EH (cell line): ENCODE measurements at regions not wholly inside any gene's neighbourhood (a gene's known extent, or its start where the extent isn't known, plus 50 kb on each side); places are given as distances from the start of the nearest gene placed in this dataset.
"Not testable (repeated sequence)": the region's sequence is repeated elsewhere in the genome, so short reads cannot be mapped to it uniquely, and the experiment has no call there.

Source experiments
- DNase-seq: peaks from one replicate; pipeline ENCODE4 v3.0.0-alpha.2; 2015; ENCODE audit warnings: low read depth

DNA sequence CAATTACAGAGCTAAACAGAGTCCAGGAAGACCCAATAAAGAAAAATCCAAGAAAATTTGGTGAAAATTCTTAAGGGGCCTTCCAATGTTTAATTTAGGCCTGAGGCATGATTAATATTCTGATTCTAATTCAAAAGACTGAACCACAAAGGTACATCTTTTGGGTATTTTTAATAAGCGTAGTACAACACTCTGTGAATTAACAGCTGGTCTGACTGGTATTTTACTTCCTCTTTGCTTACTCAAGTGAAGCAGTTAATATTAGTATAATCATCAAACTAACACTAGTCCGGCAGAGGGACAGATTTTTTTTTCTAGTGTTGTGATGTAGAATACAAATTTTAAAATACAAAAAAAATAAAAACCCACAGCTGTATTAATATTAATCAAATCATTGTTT, 652.9 kb downstream of the NR4A2 start:
- no peak for DNase-seq

DNA sequence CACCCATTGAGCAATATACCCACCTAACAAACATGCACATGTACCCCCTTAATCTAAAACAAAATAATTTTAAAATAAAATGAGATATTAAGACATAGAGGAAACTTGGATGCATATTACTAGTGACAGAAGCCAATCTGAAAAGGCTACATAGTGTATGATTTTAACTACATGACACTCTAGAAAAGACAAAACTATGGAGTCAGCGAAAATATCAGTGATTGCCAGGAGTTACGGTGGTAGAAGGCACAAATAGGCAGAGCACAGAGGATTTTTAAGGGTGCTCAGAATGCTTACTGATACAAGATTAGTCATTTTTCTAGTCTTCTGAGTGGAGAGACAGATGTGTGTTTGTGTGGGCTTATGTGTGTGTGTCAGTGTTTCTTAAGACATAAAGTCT, 656.6 kb downstream of the NR4A2 start:
- DNase-seq: no peak

DNA sequence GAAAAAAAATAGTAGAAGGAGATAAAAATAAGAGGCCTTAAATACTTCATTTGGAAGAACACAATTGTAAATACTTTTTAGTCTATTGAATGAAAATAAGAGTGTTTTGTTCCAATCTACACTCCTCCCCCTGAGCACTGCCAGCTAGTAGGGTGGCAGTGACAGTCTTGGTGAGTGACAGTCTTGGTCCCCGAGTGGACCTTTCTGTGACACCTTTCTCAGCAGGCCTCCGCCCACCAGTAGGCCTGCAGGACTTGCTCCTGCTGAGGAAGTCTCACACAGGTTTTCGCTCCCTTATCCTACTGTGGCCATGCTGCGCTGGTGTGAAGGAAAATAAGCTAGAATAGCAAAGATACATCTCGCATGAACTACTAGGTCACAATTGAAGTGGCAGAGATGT, 666.8 kb downstream of the NR4A2 start:
- DNase-seq: no peak

DNA sequence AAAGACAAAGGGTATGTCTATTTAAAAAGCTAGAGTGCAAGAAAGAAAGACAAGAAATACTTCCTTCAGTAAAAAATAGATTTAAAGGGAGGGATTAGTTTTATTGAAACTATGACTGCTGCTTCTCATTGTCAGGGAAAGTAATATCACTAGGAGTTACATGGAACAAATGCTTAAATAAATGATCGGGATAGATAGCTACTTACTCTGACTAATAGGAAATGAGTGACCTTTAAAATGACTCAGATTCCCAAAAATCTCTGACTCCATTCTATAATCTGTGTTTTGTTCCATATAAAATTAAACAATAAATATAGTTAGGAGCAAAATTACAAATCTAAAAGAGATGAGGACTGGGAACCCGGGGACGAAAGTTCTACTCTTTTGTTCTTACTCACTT, 669.3 kb downstream of the NR4A2 start:
- DNase-seq: no peak

DNA sequence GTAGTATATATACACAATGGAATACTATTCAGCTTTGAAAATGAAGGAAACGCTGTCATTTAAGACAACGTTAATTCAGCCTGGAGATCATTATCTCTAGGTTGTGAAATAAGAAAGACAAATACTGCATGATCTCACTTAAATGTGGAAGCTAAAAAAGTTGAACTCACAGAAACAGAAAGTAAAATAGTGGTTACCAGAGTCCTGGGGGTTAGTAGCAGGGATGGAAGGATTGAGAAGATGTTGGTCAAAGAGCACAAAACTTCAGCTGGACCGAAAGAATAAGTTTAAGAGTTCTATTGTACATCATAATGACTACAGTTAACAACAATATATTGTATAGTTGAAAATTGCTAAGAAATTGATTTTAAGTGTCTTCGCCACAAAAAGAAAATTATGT, 670.3 kb downstream of the NR4A2 start:
- DNase-seq: no peak

DNA sequence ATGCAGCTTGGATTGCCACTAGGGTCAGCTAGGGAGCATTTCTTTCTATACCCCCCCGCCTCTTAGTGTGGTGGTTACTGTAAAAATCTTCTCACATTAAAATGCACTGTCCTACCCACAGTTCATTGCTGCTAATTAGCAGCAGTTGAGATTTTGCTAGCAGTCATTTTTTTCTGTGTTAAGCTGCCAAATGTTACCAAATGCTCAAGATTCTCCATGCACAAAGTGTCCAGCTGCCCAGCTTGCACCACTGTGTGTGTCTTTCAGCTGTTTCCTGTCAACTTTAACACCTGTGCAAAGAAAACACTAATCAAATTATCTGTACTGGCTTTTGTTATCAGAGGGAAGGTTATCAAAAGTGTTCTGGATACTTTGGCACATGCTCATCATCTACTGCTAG, 679.3 kb downstream of the NR4A2 start:
- no peak for DNase-seq

DNA sequence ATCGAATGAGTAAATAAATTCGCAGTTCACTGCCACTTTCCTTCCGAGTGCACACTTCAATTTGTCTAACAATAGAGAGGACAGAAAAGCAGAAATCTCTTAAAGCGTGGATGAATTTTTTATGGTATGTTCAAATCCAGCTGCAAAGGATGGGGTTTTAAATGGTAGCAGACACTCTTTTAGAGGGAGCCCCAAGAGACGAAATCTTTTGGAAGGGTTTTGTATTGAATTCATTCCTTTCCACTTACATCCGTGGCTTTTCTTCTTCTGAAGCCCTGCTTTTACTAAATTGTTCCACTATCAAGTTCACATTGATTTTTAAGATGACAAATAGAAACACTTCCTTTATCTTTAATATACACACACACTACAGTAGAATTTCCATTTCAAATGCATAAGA, 680.7 kb downstream of the NR4A2 start:
- no peak for DNase-seq

DNA sequence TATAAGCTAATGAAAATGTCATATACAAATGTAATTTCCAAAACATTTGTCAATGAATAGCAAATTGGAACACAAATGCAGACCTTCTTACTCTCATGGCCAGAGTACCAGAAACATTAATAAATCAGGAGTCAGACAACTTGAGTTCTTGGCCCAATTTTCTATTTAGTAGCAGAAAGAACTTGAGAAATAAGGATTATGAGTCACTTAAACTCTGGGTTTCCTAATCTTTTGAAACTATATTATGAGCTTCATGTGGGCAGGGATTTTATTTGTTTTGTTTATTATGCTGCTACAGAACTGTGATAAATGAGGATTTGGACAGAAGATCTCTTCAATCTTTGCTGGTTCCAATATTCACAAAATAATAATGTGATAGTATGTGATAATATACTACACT, 686.7 kb downstream of the NR4A2 start:
- DNase-seq: no peak

DNA sequence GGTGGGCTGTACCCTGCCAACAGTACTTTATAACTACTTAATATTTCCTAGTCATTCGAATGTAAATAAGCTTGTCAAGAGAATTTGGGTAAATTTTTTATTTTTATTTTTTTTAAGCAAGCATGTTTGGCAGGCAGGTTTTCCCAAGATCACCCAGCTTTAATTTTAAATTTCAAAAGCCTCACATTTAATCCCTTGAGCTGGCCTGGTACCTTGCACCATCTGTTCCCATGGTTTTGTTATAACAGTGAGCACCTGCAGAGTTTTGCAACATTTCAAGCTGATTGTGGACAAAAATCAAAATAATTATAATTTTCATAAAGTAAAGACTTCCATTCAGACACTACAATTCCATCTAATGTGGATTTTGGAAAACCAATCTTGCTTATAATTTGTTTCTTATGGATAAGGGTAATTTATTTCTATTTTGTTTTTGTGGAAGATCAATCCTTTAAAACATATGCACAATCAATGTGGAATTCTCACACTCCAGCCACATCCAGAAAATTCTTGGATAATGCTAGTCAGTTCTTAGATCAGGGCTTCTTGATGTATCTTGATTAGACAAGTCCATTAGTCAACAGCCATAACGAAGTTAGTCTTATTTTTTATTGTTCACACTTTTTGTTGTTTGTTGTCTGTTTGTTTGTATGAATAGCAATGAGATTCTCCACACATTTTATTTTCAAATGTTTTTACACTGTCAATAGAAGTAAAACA, 689.3 kb downstream of the NR4A2 start:
- DNase-seq: no peak

DNA sequence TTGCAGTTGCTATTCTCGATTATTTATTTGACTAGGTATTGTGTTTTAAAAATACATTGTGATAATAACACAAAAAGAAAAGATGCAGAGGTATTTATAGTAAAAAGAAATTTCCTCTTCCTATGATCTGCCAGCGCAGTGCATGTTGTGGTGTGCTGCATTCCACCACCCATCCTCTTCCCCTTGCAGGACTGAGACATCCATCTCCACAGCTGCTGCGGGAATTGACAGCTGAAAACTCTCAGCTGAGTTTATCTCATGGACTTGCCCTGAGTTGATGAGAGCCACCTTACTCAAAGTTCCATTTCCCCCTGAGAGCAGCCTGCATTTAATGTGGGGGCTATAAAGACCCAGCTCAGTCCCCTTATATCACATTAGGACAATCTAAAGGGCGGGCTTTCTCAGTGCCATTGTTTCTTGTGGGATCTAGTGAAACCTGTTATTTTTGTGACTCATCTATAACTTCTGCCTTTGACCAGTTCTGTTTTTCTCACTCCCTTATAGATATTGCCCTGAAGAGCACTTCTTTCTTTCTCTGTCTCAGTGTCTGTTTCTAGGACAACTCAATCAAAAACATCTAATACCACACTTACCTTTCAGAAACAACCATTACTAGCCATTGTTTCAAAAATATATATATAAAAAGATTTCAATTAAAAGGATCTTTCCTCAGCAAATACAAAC, 698.5 kb downstream of the NR4A2 start:
- DNase-seq: no peak

DNA sequence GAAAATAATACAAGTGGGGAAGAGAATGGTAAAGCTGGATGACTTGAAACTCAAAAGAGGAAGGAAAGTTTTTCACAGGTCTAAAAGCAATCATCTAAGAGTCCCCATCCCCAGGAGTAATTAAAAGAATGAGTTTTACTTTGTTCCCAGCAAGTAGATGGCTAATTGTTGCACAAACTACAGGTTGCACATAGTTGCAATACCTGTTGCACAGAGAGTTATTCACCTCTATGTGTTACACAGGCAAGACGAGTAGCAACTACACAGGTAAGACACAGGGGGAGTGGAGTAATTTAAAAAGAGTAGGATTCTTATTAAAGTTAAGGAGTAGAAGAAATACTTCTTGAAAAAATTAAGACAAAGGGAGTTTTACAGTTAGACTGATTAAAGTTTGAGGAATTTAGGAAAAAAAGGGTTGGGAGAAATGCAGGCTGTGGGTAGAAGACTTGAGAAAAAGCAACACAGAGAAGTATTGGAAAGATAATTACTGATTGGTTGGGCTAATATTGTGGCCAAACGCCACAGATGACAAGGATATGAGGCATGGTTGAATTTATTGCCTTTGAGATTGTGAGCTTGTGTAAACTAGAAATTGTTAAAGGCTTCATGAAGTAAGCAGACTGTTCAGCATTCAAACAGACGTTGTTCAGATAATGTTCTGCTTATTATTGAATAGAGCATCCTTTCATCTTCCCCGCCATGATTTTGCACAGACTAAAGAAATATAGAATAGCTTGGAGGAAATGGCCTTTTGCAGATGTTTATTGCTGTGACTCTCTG, 699.3 kb downstream of the NR4A2 start:
- DNase-seq: no peak

DNA sequence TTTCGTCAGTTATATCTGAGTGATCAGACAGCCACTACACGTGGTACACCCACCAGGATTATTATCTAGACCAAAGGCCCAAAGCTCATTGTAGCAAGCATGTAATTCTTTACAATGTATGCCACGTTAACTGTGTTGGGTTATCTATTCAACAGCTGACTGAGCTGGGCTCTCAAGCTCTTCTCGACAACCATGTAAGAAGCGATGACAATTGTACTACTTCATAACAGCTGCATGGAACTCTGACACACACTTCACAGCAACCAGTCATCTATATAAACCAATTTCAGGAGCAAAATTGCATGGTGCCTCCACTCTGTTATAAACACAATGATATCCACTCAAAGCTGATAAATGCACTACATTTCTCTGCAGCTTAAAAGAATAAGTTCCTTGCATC, 701.8 kb downstream of the NR4A2 start:
- DNase-seq: no peak

DNA sequence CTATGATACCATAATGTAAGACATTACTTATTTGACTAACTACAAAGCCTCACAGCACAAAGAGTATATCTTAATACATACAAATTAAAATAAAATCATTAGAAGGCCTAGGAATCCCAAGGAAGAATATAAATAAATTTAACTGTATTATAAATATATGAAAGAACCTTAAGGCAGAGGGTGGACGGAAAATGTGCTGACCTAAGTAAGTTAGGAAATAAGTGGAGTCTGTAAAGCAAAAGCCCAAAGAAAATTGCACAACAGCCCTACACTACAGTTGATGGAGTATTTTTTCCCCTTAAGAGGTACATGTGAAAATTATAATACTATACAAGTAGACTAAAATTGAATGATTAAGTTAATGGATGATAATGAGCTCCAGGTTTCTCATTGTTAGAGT, 710.1 kb downstream of the NR4A2 start:
- no peak for DNase-seq

DNA sequence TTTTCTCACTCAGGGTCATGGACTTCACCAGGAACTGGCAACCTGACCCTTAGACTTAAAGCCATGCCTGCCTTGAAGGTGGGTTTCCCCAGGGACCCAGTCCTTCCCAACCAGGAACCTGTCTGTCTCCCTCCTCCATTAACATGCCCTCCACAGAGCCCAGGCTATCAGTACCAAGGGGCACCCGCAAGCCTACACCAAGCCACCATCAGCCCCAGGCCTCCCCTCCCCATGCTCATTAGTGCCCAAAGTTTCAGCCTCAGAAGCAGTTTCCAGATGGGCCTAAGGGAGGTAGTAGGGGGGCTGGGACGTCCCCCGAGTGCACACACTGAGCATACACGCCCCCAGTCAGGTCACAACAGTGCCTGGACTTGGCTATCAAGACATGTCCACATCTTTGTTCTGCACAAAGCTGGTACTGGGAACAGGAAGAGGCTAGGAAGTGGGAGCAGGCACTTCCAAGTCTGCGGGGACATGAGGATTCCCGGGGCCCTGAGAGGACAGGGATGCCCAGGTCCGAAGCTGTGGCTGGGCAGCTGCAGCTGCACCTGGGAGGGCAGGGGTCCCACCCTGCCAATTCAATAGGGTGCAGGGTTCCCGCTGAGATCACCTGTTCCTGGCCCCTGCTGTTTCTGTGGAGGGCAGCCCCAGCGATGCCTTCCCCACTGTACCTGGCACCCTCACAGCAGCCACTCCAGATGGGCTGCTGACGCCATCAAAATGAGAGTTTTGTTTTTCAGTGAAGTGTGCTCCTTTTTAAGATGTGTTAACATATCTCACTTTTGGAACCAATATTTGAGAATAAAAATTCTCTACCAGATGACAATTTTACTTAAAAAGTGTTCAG, 731.4 kb downstream of the NR4A2 start:
- DNase-seq: no peak

DNA sequence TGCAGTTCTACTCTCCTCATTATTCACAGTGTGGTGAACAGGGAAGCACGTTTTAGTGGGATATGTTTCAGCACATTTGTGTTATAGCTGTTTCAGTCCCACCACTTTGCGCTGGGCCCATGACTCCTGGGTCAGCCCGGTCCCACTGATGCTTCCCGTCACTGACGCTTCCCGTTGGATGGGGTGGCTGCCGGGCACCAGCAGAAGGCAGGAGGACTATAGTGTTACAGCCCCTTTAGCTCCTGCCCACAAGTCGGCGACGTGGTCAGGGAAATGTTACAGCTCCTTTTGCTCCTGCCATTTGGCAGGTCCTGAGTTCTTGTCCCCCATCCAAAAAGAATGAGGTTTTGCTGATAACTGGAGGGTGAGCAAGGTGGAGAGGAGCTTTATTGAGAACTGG, 732.2 kb downstream of the NR4A2 start:
- DNase-seq: no peak

DNA sequence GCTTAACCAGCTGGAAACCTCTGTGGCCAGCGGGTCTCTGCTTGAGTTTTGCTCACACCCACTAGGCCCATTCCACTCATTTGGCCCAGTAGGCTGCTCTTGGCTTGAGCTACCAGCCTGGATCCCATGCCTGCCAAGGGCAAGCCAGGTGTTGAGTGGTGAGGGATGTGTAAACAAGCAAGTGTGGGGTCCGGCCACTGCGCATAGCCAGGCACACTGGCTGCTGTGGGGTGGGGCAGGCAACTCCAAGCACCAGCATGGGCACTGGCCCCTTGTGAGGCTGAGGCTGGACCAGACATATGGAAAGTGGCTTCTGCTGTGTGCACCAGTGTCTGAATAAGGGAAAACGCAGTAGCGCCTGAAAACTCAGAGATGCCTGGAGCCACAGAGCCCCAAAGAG, 732.7 kb downstream of the NR4A2 start:
- no peak for DNase-seq

DNA sequence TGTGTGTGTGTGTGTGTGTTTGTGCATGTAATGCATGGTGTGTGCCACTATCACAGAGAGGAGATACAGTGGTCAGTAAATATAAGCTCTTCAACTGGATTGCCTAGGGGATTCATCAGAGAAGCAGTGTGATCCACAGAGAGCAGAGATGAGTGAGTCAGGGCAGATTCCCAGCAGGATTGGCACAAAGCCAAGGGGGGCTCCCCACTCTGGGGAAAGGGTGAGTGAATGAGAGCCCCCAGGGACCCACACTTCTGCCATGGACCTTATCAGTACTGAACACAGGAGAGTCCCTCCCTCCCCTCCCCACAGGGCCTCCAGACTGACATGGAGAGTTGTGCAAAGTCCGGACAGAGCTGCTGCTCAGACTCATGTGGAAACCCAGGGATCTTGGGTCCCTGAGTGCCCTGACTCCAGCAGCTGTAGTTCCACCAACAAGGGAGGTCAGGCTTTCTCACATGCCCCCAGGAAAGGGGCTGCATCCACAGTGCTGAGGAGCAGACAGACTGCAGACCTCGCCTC, 748.8 kb downstream of the NR4A2 start:
- no peak for DNase-seq

DNA sequence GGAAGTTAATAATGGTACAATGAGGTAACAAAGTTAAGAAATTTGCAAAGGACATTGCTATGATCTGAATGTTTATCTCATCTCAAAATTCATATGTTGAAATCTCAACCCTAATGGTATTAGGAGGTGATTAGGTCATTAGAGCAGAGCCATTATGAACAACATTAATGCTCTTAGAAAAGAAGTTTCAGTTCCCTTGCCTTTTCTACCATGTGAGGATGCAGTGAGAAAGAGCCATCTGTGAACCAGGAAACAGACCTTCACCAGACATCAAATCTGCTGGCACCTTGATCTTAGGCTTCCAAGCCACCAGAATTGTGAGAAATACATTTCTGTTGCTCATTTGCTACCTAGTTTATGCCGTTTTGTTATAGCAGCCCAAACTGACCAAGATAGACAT, 757.6 kb downstream of the NR4A2 start:
- no peak for DNase-seq

DNA sequence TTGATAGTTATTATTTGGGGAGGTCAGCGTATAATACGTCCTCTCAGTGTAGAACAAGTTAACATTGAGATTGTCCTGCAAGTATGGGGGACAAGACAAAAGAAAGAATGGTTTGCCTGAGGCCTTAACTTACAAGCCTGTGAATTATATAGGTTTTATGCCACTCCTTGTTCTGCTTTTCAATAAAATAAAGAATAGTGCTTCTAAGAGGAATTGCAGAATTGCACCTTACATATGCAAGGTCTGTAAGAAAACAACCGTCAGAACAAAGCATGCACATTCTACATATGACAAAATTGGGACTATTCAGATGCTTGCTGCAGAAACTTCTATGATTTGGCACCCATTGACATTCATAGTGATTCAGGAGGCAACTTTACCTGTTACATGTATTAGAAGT, 785.0 kb downstream of the NR4A2 start:
- no peak for DNase-seq

DNA sequence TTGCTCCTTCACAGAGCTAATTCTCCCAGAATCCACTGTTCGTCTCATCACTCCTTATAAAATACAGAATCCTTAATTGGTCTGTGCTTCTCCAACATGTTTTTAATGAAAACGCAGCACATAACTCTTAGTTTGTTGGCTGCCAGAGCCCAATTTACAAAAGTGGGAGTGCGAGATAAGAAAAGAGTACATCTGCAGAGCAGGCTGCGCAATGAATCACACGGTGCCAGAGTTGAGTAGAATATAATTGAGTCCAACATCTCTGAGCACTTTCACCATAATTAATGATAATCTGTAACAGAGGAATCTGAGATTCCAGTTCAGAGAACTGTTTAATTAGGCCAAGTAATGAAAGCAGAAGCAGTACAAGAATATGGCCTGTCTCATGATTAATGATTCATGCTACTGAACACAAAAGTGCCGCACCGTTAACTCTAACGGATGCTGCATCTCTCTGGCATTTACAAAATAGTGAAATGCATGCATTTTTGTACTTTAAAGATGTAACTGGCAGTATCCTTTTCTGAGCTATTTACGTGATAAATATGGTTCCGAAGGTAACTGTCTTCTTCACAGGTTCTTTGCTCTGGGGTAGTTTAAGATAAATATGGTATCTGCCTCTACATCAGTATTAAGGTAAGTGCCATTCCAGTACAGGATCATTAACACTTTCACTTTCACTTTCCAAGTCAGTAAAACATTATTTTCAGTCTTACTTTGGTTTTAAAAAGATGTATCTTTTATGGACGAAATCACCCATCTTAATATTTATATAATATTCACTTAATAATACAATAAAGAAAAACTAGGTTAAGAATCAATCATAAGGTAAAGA, 785.6 kb downstream of the NR4A2 start:
- no peak for DNase-seq

DNA sequence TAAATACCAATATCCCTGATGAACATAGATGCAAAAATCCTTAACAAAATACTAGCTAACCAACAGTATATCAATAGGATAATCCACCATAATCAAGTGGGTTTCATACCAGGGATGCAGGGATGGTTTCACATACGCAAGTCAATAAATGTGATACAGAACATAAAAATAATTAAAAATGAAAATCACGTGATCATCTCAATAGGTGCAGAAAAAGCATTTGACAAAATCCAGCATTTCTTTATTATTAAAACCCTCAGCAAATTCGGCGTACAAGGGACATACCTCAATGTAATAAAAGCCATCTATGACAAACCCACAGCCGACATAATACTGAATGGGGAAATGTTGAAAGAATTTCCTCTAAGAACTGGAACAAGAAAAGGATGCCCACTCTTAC, 793.5 kb downstream of the NR4A2 start:
- not testable (repeated sequence) for DNase-seq
